Ovary (tissue), 3 donors: ENCODE measurements at regions not wholly inside any gene's neighbourhood (a gene's known extent, or its start where the extent isn't known, plus 50 kb on each side); places are given as distances from the start of the nearest gene placed in this dataset.

Experiments
- CTCF ChIP-seq, 3 donors: fragments of 450-650 bp in 2 of 3; fragments of 200-600 bp in 1 of 3; IDR thresholded peaks; one replicate each; pipeline versions ENCODE4 v1.5.1 to v1.8.0; 2016 to 2022; ENCODE audit warnings: antibody characterized with exemption in 3 of 3, mild to moderate bottlenecking in 1 of 3
- EP300 ChIP-seq: sonication (generic); formaldehyde crosslinking; IDR thresholded peaks from one replicate; pipeline ENCODE4 v1.6.1; 2017; ENCODE audit warnings: antibody characterized with exemption
- POLR2A ChIP-seq: fragments of 450-650 bp; IDR thresholded peaks from one replicate; pipeline ENCODE4 v1.6.1; 2017; ENCODE audit warnings: antibody characterized with exemption, mild to moderate bottlenecking, moderate library complexity
- donor health status: DM: no; HTN: no; CAD: no.

GRCh38 chr1:175808999-175809398 lies 65.6 kb upstream of the TNR start:
- TF ChIP-seq CTCF (IDR thresholded peaks at IDR 0.05) = no peak
- TF ChIP-seq POLR2A = no peak
- TF ChIP-seq EP300 = no peak
